ENCODE measurements at regions not wholly inside any gene's neighbourhood (a gene's known extent, or its start where the extent isn't known, plus 50 kb on each side); places are given as distances from the start of the nearest gene placed in this dataset.

DNA sequence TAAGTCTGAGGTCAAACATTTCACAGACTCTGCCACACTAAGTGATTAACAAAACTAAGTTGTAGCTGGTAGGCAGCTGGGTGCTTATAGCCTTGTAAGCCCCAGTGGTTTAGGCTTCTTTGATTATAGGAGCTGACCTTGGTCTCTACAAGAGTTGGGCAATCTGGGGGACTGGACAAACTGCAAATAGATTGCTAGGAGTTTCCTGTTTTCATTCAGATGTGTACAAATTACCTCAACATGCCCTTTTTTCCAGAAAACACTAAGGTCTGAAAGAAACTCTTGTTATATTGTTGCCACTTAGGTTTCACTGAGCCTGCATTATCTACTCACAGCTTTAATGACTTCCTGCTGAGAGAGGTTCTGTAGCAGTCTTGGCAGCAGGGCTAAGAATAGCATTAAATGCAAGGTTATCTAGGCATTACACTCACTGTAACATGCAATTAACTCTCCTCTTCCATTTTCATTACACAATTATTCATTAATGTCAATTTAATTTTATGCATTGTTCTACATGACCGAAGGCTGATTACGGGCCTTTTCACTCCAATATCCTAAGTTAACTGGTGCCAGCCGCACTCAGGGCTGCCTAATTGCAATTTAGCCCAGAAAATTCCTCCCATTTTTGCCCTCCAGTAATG, 314.0 kb downstream of the LMO4 start:
- ChIA-PET POLR2A (no interaction called here), CTCF (no interaction called here)
- Mint-ChIP-seq H3K9me3 (no peaks in the 10 kb centered on the region), H3K4me3 (no peak overlapping the region), H3K36me3 (ENCODE audit: low read depth) (no peaks in the 10 kb centered on the region), H3K27me3 (no peaks in the 10 kb centered on the region), H3K27ac (no peak overlapping the region), H3K4me1 (ENCODE audit: low read depth) (no peaks in the 10 kb centered on the region)
- intact Hi-C loops (cut with DNase I, micrococcal nuclease): no loop called here
- TF ChIP-seq, protein P1, sequence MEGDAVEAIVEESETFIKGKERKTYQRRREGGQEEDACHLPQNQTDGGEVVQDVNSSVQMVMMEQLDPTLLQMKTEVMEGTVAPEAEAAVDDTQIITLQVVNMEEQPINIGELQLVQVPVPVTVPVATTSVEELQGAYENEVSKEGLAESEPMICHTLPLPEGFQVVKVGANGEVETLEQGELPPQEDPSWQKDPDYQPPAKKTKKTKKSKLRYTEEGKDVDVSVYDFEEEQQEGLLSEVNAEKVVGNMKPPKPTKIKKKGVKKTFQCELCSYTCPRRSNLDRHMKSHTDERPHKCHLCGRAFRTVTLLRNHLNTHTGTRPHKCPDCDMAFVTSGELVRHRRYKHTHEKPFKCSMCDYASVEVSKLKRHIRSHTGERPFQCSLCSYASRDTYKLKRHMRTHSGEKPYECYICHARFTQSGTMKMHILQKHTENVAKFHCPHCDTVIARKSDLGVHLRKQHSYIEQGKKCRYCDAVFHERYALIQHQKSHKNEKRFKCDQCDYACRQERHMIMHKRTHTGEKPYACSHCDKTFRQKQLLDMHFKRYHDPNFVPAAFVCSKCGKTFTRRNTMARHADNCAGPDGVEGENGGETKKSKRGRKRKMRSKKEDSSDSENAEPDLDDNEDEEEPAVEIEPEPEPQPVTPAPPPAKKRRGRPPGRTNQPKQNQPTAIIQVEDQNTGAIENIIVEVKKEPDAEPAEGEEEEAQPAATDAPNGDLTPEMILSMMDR (IDR thresholded peaks at IDR 0.05): no peak
- H3K27me3 ChIP-seq (ENCODE audit: control insufficient read depth in 1 of 2, insufficient read depth in 2 of 2, low read length in 2 of 2): no peaks in the 10 kb centered on the region
- H3K4me1 ChIP-seq (ENCODE audit: insufficient read depth, low read length): no peaks in the 10 kb centered on the region
- no peaks in the 10 kb centered on the region for H3K9me3 ChIP-seq (ENCODE audit: control insufficient read depth in 1 of 2, insufficient read depth in 1 of 2, low read length in 2 of 2)
- ATAC-seq (ENCODE audit: poor library complexity) (no peak), DNase-seq (no peak)
- no peaks in the 10 kb centered on the region for H3K36me3 ChIP-seq (ENCODE audit: insufficient read depth, low read length)
- no peak overlapping the region for H3K27ac ChIP-seq (ENCODE audit: low read depth in 1 of 2, low read length in 2 of 2)
- H3K4me3 ChIP-seq (ENCODE audit: low read length): no peak overlapping the region

DNA sequence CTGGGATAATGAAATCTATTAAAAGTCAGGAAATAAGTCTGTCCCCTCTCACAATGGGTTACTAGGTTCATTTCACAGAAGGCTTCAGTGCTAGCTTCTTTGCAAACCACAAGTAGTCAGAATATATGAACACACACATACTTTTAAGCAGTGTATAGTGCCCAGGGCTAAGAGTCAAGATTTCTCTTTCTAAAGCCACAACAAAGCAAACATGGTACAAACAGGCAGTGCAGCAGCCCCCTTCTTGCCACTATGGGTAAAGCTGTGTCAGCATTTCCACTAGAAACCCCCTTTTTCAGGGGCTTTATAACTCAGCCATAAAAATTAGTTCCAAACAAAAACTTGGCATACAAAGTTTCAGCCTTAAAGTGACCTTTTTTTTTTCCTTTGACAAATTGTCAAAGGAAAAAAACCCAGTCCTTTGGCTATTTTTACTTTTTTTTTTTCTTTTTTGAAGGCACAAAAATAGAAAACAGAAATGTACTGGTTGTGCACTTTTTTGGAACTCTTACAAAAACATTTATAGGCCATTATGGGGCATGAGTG, 315.4 kb downstream of the LMO4 start:
- Mint-ChIP-seq H3K27me3 (no peaks in the 10 kb centered on the region), H3K4me3 (no peak overlapping the region), H3K9me3 (no peaks in the 10 kb centered on the region), H3K4me1 (ENCODE audit: low read depth) (no peaks in the 10 kb centered on the region), H3K27ac (no peak overlapping the region), H3K36me3 (ENCODE audit: low read depth) (no peaks in the 10 kb centered on the region)
- POLR2A ChIA-PET: no interaction called here
- CTCF ChIA-PET: no interaction called here
- DNase-seq (no peak), ATAC-seq (ENCODE audit: poor library complexity) (no peak)
- no peaks in the 10 kb centered on the region for H3K36me3 ChIP-seq (ENCODE audit: insufficient read depth, low read length)
- no peaks in the 10 kb centered on the region for H3K4me1 ChIP-seq (ENCODE audit: insufficient read depth, low read length)
- H3K27me3 ChIP-seq (ENCODE audit: control insufficient read depth in 1 of 2, insufficient read depth in 2 of 2, low read length in 2 of 2): no peaks in the 10 kb centered on the region
- no peaks in the 10 kb centered on the region for H3K9me3 ChIP-seq (ENCODE audit: control insufficient read depth in 1 of 2, insufficient read depth in 1 of 2, low read length in 2 of 2)
- TF ChIP-seq, protein P1 (IDR thresholded peaks at IDR 0.05): no peak
- no peak overlapping the region for H3K4me3 ChIP-seq (ENCODE audit: low read length)
- intact Hi-C loops (cut with DNase I, micrococcal nuclease): no loop called here
- no peak overlapping the region for H3K27ac ChIP-seq (ENCODE audit: low read depth in 1 of 2, low read length in 2 of 2)

DNA sequence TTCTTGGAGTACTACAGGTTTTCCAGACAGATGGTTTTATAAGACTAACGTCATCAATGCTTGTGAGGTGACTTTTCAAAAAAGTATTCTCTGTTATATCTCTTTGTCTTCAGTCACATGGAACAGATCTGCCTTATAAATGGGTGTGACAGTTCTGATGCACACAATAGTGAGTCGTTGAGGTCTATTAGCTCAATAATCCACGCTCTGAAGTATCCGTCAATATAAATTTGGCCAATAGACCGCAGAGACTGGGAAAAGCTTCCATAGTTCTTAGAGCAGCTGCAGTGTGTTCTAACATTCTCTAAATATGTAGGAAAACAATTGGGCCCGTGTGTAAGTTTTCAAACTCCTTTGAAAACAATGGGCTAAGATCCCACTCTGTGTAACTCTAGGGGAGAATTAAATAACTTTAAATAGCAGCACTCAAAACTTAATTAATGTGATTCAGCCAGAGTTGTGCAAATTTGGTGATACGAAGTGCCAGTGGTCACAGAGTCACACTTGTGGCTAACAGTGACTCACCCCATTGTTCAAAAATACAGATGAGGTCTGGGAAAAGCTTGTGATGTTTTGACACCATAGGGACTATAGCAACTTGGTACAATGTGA, 316.0 kb downstream of the LMO4 start:
- H3K4me1 Mint-ChIP-seq (ENCODE audit: low read depth): no peaks in the 10 kb centered on the region
- H3K9me3 Mint-ChIP-seq: no peaks in the 10 kb centered on the region
- intact Hi-C loops (cut with DNase I, micrococcal nuclease): no loop called here
- Histone ChIP-seq H3K36me3 (ENCODE audit: insufficient read depth, low read length) (no peaks in the 10 kb centered on the region), H3K9me3 (ENCODE audit: control insufficient read depth in 1 of 2, insufficient read depth in 1 of 2, low read length in 2 of 2) (no peaks in the 10 kb centered on the region), H3K27me3 (ENCODE audit: control insufficient read depth in 1 of 2, insufficient read depth in 2 of 2, low read length in 2 of 2) (no peaks in the 10 kb centered on the region), H3K4me3 (ENCODE audit: low read length) (no peak overlapping the region), H3K4me1 (ENCODE audit: insufficient read depth, low read length) (no peaks in the 10 kb centered on the region), H3K27ac (ENCODE audit: low read depth in 1 of 2, low read length in 2 of 2) (no peak overlapping the region)
- no peaks in the 10 kb centered on the region for H3K36me3 Mint-ChIP-seq (ENCODE audit: low read depth)
- H3K4me3 Mint-ChIP-seq: no peak overlapping the region
- POLR2A ChIA-PET: no interaction called here
- H3K27me3 Mint-ChIP-seq: no peaks in the 10 kb centered on the region
- H3K27ac Mint-ChIP-seq: no peak overlapping the region
- TF ChIP-seq, protein P1 (IDR thresholded peaks at IDR 0.05): no peak
- CTCF ChIA-PET: no interaction called here
- DNase-seq (no peak), ATAC-seq (ENCODE audit: poor library complexity) (no peak)

Measured in CD4-positive, alpha-beta T cell (primary cell).